MM.1S (cell line): ENCODE measurements at regions not wholly inside any gene's neighbourhood (a gene's known extent, or its start where the extent isn't known, plus 50 kb on each side); places are given as distances from the start of the nearest gene placed in this dataset.

Experiments used
- DNase-seq: peaks from one replicate; pipeline ENCODE4 v3.0.0-alpha.2; 2015
- H2AFZ ChIP-seq: fragments of 300-600 bp; sonication (generic); 2 replicates; pipeline ENCODE4 v1.6.0; 2016; ENCODE audit warnings: antibody characterized with exemption, low read length
- H3F3A ChIP-seq: fragments of 300-600 bp; sonication (generic); 2 replicates; pipeline ENCODE4 v1.6.1; 2016; ENCODE audit warnings: mild to moderate bottlenecking, antibody characterized with exemption, low read length, moderate library complexity, mixed read lengths; ENCODE audit not compliant: insufficient read depth
- H3K27ac ChIP-seq: fragments of 300-600 bp; sonication (generic); 2 replicates; pipeline ENCODE4 v1.5.1; 2016; ENCODE audit warnings: mild to moderate bottlenecking, low read length
- H3K27me3 ChIP-seq: fragments of 300-600 bp; sonication (generic); replicated peaks from 2 replicates; pipeline ENCODE4 v1.6.0; 2016; ENCODE audit warnings: low read length; ENCODE audit not compliant: insufficient read depth
- H3K36me3 ChIP-seq: fragments of 300-600 bp; sonication (generic); replicated peaks from 2 replicates; pipeline ENCODE4 v1.6.1; 2016; ENCODE audit warnings: mild to moderate bottlenecking, low read length, mixed read lengths; ENCODE audit not compliant: insufficient read depth
- H3K4me1 ChIP-seq: fragments of 300-600 bp; sonication (generic); 2 replicates; pipeline ENCODE4 v1.6.1; 2016; ENCODE audit warnings: low read length, mixed read lengths
- H3K4me2 ChIP-seq: fragments of 300-600 bp; sonication (generic); 2 replicates; pipeline ENCODE4 v1.6.0; 2016; ENCODE audit warnings: low read depth, low read length
- H3K4me3 ChIP-seq: fragments of 300-600 bp; sonication (generic); 2 replicates; pipeline ENCODE4 v1.5.1; 2016; ENCODE audit warnings: low read length, mixed read lengths
- H3K79me2 ChIP-seq: fragments of 300-600 bp; sonication (generic); 2 replicates; pipeline ENCODE4 v1.6.1; 2016; ENCODE audit warnings: mixed run types, low read length, mixed read lengths
- H3K9ac ChIP-seq: fragments of 300-600 bp; sonication (generic); 2 replicates; pipeline ENCODE4 v1.6.1; 2016; ENCODE audit warnings: low read length, mixed read lengths
- H3K9me2 ChIP-seq: fragments of 300-600 bp; sonication (generic); replicated peaks from 2 replicates; pipeline ENCODE4 v1.6.1; 2016; ENCODE audit warnings: mild to moderate bottlenecking, low read length, mixed read lengths; ENCODE audit not compliant: insufficient read depth
- H3K9me3 ChIP-seq: fragments of 300-600 bp; sonication (generic); replicated peaks from 2 replicates; pipeline ENCODE4 v1.6.1; 2016; ENCODE audit warnings: mild to moderate bottlenecking, low read length, mixed read lengths; ENCODE audit not compliant: insufficient read depth
- H4K20me1 ChIP-seq: fragments of 300-600 bp; sonication (generic); 2 replicates; pipeline ENCODE4 v1.6.1; 2016; ENCODE audit warnings: mild to moderate bottlenecking, low read length, moderate library complexity, mixed read lengths; ENCODE audit not compliant: insufficient read depth
- CTCF ChIP-seq: fragments of 300-600 bp; sonication (generic); IDR thresholded peaks from 2 replicates; pipeline ENCODE4 v1.5.1; 2016; ENCODE audit warnings: antibody characterized with exemption, low read length, mixed read lengths
- EZH2 ChIP-seq: fragments of 300-600 bp; sonication (generic); optimal IDR thresholded peaks from 2 replicates; pipeline ENCODE3; 2017; ENCODE audit warnings: low read depth, mild to moderate bottlenecking, antibody characterized with exemption, low read length, mixed read lengths
- EZH2phosphoT487 ChIP-seq: fragments of 300-600 bp; sonication (generic); IDR thresholded peaks from 2 replicates; pipeline ENCODE4 v1.6.1; 2018; ENCODE audit warnings: antibody characterized with exemption, low read length

- no peak overlapping the region for H2AFZ ChIP-seq
- TF ChIP-seq EZH2: no peak
- no peak for TF ChIP-seq CTCF
- TF ChIP-seq EZH2phosphoT487: no peak
- H3K4me3 ChIP-seq: no peak overlapping the region
- no peaks in the 10 kb centered on the region for H3K36me3 ChIP-seq
- no peaks in the 10 kb centered on the region for H3K4me1 ChIP-seq
- no peak for DNase-seq
- H3K27ac ChIP-seq: no peak overlapping the region
- H3K9me2 ChIP-seq: no peaks in the 10 kb centered on the region
- no peaks in the 10 kb centered on the region for H3K79me2 ChIP-seq
- H4K20me1 ChIP-seq: no peaks in the 10 kb centered on the region
- H3F3A ChIP-seq: no peaks in the 10 kb centered on the region
- H3K27me3 ChIP-seq: no peaks in the 10 kb centered on the region
- H3K4me2 ChIP-seq: no peak overlapping the region
- no peaks in the 10 kb centered on the region for H3K9me3 ChIP-seq
- no peak overlapping the region for H3K9ac ChIP-seq
Measured at GRCh38 chr6:40256224-40256623, 322.0 kb upstream of the MOCS1 start.

DNA sequence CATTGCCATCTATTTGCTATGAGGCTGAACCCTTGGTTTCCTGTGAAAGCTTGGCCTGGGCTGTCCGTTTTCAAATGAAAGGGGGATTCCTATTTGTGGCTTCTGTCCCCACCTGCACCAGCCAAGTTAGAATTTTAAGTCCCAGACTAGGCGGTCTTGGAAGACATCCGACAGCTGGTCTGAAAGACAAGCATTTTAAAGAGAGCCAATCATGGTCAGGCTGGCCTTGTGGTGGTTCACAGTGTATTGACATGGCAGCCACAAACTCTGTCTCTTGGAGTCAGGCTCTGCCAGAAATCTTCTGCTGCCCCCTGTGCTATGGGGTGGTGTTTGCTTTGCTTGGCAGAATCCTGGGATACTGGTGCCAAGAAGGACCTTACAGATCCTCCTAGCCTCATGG is 319.2 kb upstream of the MOCS1 start:
- no peaks in the 10 kb centered on the region for H3K4me1 ChIP-seq
- no peaks in the 10 kb centered on the region for H3K27me3 ChIP-seq
- no peaks in the 10 kb centered on the region for H3F3A ChIP-seq
- DNase-seq: no peak
- H3K9me3 ChIP-seq: no peaks in the 10 kb centered on the region
- H2AFZ ChIP-seq: no peak overlapping the region
- no peaks in the 10 kb centered on the region for H3K9me2 ChIP-seq
- TF ChIP-seq CTCF (no peak), EZH2 (no peak), EZH2phosphoT487 (no peak)
- H3K79me2 ChIP-seq: no peaks in the 10 kb centered on the region
- H3K36me3 ChIP-seq: no peaks in the 10 kb centered on the region
- no peak overlapping the region for H3K27ac ChIP-seq
- no peaks in the 10 kb centered on the region for H4K20me1 ChIP-seq
- no peak overlapping the region for H3K4me3 ChIP-seq
- no peak overlapping the region for H3K4me2 ChIP-seq
- H3K9ac ChIP-seq: no peak overlapping the region

DNA sequence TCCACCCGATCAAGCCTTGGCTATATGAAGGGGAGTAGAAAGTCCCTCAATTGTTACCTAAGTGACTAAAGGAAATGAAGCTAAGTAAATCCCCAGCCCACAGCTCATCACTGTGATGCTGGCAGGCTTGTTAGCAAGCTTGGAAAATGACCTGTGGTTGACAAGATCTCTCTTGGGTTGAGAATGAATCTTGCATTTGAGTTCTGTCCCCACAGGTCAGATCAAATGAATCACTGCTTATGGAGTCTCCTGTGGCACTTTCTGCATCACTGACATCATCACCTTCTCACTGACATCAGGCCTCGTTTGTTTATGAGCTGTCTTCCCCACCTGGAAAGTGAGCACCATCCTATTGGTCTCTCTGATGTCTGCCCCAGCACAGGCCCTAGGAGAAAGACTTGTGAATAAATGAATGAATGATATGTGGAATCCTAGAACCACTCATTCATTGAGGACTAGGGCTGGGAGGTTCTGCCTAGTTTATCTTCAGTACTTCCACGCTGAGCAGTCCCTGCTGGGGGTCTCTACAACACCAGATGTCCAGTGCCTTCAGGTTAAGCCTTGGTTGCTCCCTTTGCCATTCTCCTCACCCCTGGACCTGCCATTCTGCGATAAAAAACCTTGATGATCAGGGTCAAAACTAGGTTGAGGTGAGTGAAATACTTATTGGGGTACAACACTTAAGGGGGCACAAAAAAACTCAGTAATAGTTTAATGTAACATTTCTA is 318.4 kb upstream of the MOCS1 start:
- Histone ChIP-seq H2AFZ (no peak overlapping the region), H3K27me3 (no peaks in the 10 kb centered on the region), H3F3A (no peaks in the 10 kb centered on the region), H3K9me2 (no peaks in the 10 kb centered on the region), H3K36me3 (no peaks in the 10 kb centered on the region), H3K27ac (no peak overlapping the region), H3K9ac (no peak overlapping the region), H3K4me2 (no peak overlapping the region), H3K4me1 (no peaks in the 10 kb centered on the region), H3K4me3 (no peak overlapping the region), H3K9me3 (no peaks in the 10 kb centered on the region), H4K20me1 (no peaks in the 10 kb centered on the region), H3K79me2 (no peaks in the 10 kb centered on the region)
- TF ChIP-seq EZH2phosphoT487 (no peak), EZH2 (no peak), CTCF (no peak)
- no peak for DNase-seq
